H1 (cell line): ENCODE measurements at regions not wholly inside any gene's neighbourhood (a gene's known extent, or its start where the extent isn't known, plus 50 kb on each side); places are given as distances from the start of the nearest gene placed in this dataset.

ENCODE experiments used
- CHD7 ChIP-seq: fragments of 300-600 bp; sonication (generic); IDR thresholded peaks from 2 replicates; pipeline ENCODE4 v1.7.1; 2012; ENCODE audit warnings: low read length, moderate library complexity, mild to moderate bottlenecking, inconsistent platforms; ENCODE audit not compliant: insufficient replicate concordance
- CREB1 ChIP-seq: IDR thresholded peaks from 2 replicates; pipeline ENCODE4 v1.6.1; 2012; ENCODE audit warnings: inconsistent platforms
- EGR1 ChIP-seq: IDR thresholded peaks from 2 replicates; pipeline ENCODE4 v1.6.1; 2011; ENCODE audit warnings: low read depth, low read length, borderline replicate concordance
- POLR2AphosphoS5 ChIP-seq: IDR thresholded peaks from 2 replicates; pipeline ENCODE4 v1.6.1; 2011; ENCODE audit warnings: low read depth, low read length
- SIRT6 ChIP-seq: IDR thresholded peaks from one replicate; pipeline ENCODE4 v1.7.1; 2012; ENCODE audit warnings: low read length, inconsistent platforms
- TF ChIP-seq, protein P1 (sequence below): IDR thresholded peaks from 2 replicates; pipeline ENCODE4 v1.6.1; 2011; ENCODE audit warnings: low read depth, mild to moderate bottlenecking, low read length; ENCODE audit not compliant: insufficient read depth
- TF ChIP-seq, protein P2 (sequence below): IDR thresholded peaks from 2 replicates; pipeline ENCODE4 v1.6.1; 2012; ENCODE audit warnings: inconsistent platforms

GRCh38 chrX:34563804-34564203 lies 93.3 kb downstream of the TMEM47 start (continued):
- no peak for TF ChIP-seq CHD7
- TF ChIP-seq CREB1, result no peak
- no peak for TF ChIP-seq SIRT6
- TF ChIP-seq, protein P1, sequence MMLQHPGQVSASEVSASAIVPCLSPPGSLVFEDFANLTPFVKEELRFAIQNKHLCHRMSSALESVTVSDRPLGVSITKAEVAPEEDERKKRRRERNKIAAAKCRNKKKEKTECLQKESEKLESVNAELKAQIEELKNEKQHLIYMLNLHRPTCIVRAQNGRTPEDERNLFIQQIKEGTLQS, result no peak
- no peak for TF ChIP-seq POLR2AphosphoS5
- no peak for TF ChIP-seq EGR1
- TF ChIP-seq, protein P2, sequence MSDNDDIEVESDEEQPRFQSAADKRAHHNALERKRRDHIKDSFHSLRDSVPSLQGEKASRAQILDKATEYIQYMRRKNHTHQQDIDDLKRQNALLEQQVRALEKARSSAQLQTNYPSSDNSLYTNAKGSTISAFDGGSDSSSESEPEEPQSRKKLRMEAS, result no peak
- TF ChIP-seq, all 59 proteins: peak for 0
